Stomach (tissue), 4 donors: ENCODE measurements at regions not wholly inside any gene's neighbourhood (a gene's known extent, or its start where the extent isn't known, plus 50 kb on each side); places are given as distances from the start of the nearest gene placed in this dataset.

Experiments
- POLR2A ChIP-seq, 4 donors: fragments of 450-650 bp; IDR thresholded peaks; one replicate each; pipeline ENCODE4 v1.6.1; 2016; ENCODE audit warnings: antibody characterized with exemption in 4 of 4, control low read depth in 2 of 4, mild to moderate bottlenecking in 1 of 4, moderate library complexity in 1 of 4
- TF ChIP-seq, protein P1 (sequence below), 7 experiments: fragments of 450-650 bp in 4 of 7; fragments of 200-600 bp in 3 of 7; sonication (generic) in 3 of 7; IDR thresholded peaks; one replicate each; pipeline ENCODE4 v1.5.1; 2016 to 2019; ENCODE audit warnings: antibody characterized with exemption in 7 of 7, control low read depth in 2 of 7, mild to moderate bottlenecking in 1 of 7

DNA sequence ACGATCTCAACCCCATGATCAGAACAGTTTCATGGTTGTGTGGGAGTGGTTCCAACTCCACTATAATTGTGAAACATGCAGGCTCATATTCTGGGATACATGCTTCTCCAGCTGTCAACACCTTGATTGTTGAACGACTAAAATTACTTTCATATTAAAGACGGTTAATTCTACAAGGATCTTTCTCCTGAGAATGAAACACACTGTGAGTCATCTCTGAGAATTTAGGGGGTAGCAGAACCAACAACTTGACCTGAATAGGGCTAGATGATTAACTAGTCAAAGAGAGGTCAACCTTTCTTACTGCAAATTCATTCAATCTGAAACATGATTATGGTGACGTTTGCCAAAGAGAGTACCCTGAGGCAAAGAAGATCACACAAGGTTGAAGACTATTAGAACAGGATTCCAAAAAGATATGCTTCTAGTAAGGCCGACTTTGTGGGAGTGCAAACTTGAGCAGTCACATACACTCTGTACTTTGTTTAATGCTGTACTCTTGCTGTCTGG, 175.2 kb upstream of the CITED2 start:
- TF ChIP-seq, protein P1, sequence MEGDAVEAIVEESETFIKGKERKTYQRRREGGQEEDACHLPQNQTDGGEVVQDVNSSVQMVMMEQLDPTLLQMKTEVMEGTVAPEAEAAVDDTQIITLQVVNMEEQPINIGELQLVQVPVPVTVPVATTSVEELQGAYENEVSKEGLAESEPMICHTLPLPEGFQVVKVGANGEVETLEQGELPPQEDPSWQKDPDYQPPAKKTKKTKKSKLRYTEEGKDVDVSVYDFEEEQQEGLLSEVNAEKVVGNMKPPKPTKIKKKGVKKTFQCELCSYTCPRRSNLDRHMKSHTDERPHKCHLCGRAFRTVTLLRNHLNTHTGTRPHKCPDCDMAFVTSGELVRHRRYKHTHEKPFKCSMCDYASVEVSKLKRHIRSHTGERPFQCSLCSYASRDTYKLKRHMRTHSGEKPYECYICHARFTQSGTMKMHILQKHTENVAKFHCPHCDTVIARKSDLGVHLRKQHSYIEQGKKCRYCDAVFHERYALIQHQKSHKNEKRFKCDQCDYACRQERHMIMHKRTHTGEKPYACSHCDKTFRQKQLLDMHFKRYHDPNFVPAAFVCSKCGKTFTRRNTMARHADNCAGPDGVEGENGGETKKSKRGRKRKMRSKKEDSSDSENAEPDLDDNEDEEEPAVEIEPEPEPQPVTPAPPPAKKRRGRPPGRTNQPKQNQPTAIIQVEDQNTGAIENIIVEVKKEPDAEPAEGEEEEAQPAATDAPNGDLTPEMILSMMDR (IDR thresholded peaks at IDR 0.05): no peak
- no peak for TF ChIP-seq POLR2A (IDR thresholded peaks at IDR 0.05)
